Esophagus squamous epithelium (tissue), 5 donors: ENCODE measurements at regions not wholly inside any gene's neighbourhood (a gene's known extent, or its start where the extent isn't known, plus 50 kb on each side); places are given as distances from the start of the nearest gene placed in this dataset.

Source experiments
- DNase-seq: peaks from one replicate; lab custom pipeline; 2025; lab: John Stamatoyannopoulos, UW
- H3K27ac ChIP-seq, 4 donors: fragments of 200-600 bp; sonication (generic); one replicate each; pipeline ENCODE4 v1.5.1; 2016 to 2019; ENCODE audit warnings: mild to moderate bottlenecking in 1 of 4
- H3K27me3 ChIP-seq, 4 donors: fragments of 200-600 bp; sonication (generic); 1 replicate in 3 of 4; 2 replicates in 1 of 4; pipeline versions ENCODE4 v1.5.1 to v1.6.0; 2017 to 2021; ENCODE audit warnings: antibody characterized with exemption in 1 of 4
- H3K36me3 ChIP-seq, 3 donors: fragments of 200-600 bp; sonication (generic); one replicate each; pipeline ENCODE4 v1.5.1; 2016 to 2019
- H3K4me1 ChIP-seq, 3 donors: fragments of 200-600 bp; sonication (generic); one replicate each; pipeline ENCODE4 v1.5.1; 2017 to 2019
- H3K4me3 ChIP-seq, 4 donors: fragments of 200-600 bp; sonication (generic); 1 replicate in 3 of 4; 2 replicates in 1 of 4; pipeline ENCODE4 v1.5.1; 2016 to 2019; ENCODE audit warnings: mild to moderate bottlenecking in 2 of 4, moderate library complexity in 1 of 4
- H3K9me3 ChIP-seq, 3 donors: fragments of 200-600 bp; sonication (generic); one replicate each; pipeline ENCODE4 v1.5.1; 2016 to 2019
- POLR2A ChIP-seq, 4 donors: fragments of 450-650 bp; IDR thresholded peaks; one replicate each; pipeline ENCODE4 v1.6.1; 2017; ENCODE audit warnings: antibody characterized with exemption in 4 of 4, mild to moderate bottlenecking in 4 of 4, moderate library complexity in 3 of 4
- WGBS, 2 donors: methylation state at CpG; one replicate each; pipeline ENCODE4 v1.1.5; 2018; 5-methylcytosine and 5-hydroxymethylcytosine counted together
- intact Hi-C: fragments of 100-400 bp; cut with DNase I; formaldehyde crosslinking; loops from one replicate; pipeline ENCODE4 v1.15.0; 2022
- TF ChIP-seq, protein P1 (sequence below), 6 experiments: fragments of 450-650 bp in 4 of 6; fragments of 200-600 bp in 2 of 6; sonication (generic) in 2 of 6; IDR thresholded peaks; one replicate each; pipeline ENCODE4 v1.5.1; 2016 to 2019; ENCODE audit warnings: antibody characterized with exemption in 6 of 6, mild to moderate bottlenecking in 4 of 6, moderate library complexity in 4 of 6
- donor health status: DM: yes; HTN: yes; CAD: no.

DNA sequence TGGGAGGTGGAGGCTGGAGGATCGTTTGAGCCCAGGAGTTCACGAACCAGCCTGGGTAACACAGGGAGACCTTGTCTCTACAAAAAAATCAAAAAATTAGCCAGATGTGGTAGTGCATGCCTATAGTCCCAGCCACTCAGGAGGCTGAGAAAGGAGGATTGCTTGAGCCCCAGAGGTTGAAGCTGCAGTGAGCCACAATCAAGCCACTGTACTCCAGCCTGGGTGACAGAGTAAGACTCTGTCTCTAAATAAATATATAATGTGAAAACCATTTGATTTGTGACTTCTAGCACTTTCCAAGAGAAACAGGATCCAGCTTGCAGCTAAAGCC, 459.1 kb downstream of the SOX9 start:
- 50 to 54% methylated on average over 2 of the region's 2 CpGs for WGBS, 2 donors
- H3K4me3 ChIP-seq: no peak overlapping the region
- intact Hi-C loops: loop anchor here (10.0 kb wide), 1 partner anchor 125 kb away; no protein-coding TSS in a partner anchor
- no peaks in the 10 kb centered on the region for H3K27me3 ChIP-seq
- H3K9me3 ChIP-seq: no peaks in the 10 kb centered on the region
- DNase-seq: no peak
- TF ChIP-seq, protein P1, sequence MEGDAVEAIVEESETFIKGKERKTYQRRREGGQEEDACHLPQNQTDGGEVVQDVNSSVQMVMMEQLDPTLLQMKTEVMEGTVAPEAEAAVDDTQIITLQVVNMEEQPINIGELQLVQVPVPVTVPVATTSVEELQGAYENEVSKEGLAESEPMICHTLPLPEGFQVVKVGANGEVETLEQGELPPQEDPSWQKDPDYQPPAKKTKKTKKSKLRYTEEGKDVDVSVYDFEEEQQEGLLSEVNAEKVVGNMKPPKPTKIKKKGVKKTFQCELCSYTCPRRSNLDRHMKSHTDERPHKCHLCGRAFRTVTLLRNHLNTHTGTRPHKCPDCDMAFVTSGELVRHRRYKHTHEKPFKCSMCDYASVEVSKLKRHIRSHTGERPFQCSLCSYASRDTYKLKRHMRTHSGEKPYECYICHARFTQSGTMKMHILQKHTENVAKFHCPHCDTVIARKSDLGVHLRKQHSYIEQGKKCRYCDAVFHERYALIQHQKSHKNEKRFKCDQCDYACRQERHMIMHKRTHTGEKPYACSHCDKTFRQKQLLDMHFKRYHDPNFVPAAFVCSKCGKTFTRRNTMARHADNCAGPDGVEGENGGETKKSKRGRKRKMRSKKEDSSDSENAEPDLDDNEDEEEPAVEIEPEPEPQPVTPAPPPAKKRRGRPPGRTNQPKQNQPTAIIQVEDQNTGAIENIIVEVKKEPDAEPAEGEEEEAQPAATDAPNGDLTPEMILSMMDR (IDR thresholded peaks at IDR 0.05): no peak
- no peak for TF ChIP-seq POLR2A (IDR thresholded peaks at IDR 0.05)
- no peaks in the 10 kb centered on the region for H3K36me3 ChIP-seq
- peaks cover 0 to 23% (median 6%) of the 10 kb centered on the region in 3 donors for H3K4me1 ChIP-seq
- H3K27ac ChIP-seq: peak overlapping the region in 3 of 4 donors; percentile 57 to 72 (median 64)

DNA sequence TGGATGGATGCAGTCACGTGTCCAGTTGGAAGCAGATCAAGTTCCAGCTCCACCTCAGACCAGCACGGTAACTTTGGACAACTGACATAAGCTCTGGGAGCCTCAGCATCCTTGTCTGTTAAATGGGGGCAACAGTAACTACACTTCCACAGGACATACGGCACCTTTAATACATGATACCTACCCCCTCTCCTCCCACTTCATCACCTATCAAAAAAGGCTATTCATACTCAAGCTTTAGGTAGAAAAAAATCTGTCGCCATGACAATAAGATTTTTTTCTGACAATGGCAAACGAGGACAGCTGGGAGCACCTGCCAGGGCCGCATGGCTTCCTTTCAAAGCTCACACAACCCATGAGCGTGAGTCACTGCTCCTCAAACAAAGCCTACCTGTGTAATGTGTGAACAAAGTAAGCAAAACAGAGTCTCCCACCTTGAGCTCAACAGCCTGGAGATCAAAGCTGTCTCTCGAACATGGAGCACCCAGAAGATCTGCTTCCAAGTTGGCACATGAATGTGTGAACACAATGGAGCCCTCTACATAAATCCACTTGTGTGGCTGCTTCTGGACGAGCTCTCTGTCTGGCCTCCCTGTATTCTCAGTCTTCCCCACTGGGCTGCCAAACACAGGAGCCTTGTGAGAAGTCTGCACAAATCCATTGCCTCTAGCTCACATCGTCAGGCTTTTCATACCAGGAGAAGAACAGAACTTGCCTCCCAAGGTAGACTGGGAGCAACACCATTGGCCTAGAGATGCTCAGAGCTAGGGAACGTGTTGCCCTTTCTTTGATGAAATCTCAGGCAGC, 459.7 kb downstream of the SOX9 start:
- H3K27ac ChIP-seq: peak overlapping the region in 3 of 4 donors; percentile 57 to 72 (median 64)
- H3K9me3 ChIP-seq: no peaks in the 10 kb centered on the region
- no peaks in the 10 kb centered on the region for H3K27me3 ChIP-seq
- 24 to 30% methylated on average over 9 to 10 of the region's 11 CpGs for WGBS, 2 donors
- intact Hi-C loops: loop anchor here (10.0 kb wide), 1 partner anchor 124 kb away; no protein-coding TSS in a partner anchor
- H3K36me3 ChIP-seq: no peaks in the 10 kb centered on the region
- no peak overlapping the region for H3K4me3 ChIP-seq
- H3K4me1 ChIP-seq: peaks cover 0 to 23% (median 6%) of the 10 kb centered on the region in 3 donors
- no peak for DNase-seq
- TF ChIP-seq, protein P1 (IDR thresholded peaks at IDR 0.05): peak in 3 of 6 experiments; percentile 19 to 33 (median 20)
- TF ChIP-seq POLR2A (IDR thresholded peaks at IDR 0.05): no peak

DNA sequence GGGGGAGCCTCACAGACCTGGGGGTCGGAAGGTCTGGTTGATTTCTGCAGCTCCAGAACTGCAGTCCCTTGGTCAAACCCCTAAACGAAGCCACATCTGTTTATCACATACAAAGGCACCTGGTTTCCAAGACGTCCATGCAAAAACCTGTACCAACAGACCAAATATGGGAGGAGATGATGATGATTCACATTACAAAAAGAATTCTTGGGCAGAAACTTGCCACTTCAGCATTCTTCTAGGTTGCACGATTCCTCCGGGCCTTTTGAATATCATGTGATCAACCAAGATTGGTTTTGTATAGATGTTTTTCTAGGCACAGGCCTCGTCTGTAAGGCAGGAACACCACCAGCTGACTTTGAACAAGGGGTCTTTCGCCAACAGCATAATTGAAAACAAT, 466.3 kb downstream of the SOX9 start:
- Histone ChIP-seq H3K4me3 (no peak overlapping the region), H3K27ac (peak overlapping the region; percentile 71 to 87 (median 85)), H3K4me1 (peaks cover 10 to 58% (median 19%) of the 10 kb centered on the region in 3 donors), H3K9me3 (no peaks in the 10 kb centered on the region), H3K27me3 (peaks cover 0 to 15% (median 0%) of the 10 kb centered on the region in 4 donors), H3K36me3 (no peaks in the 10 kb centered on the region)
- intact Hi-C loops: loop anchor here (10.0 kb wide), 1 partner anchor 118 kb away; no protein-coding TSS in a partner anchor
- DNase-seq: no peak
- WGBS, 2 donors: 28 to 35% methylated on average over 6 to 7 of the region's 7 CpGs
- TF ChIP-seq, protein P1 (IDR thresholded peaks at IDR 0.05): no peak
- TF ChIP-seq POLR2A (IDR thresholded peaks at IDR 0.05): no peak

DNA sequence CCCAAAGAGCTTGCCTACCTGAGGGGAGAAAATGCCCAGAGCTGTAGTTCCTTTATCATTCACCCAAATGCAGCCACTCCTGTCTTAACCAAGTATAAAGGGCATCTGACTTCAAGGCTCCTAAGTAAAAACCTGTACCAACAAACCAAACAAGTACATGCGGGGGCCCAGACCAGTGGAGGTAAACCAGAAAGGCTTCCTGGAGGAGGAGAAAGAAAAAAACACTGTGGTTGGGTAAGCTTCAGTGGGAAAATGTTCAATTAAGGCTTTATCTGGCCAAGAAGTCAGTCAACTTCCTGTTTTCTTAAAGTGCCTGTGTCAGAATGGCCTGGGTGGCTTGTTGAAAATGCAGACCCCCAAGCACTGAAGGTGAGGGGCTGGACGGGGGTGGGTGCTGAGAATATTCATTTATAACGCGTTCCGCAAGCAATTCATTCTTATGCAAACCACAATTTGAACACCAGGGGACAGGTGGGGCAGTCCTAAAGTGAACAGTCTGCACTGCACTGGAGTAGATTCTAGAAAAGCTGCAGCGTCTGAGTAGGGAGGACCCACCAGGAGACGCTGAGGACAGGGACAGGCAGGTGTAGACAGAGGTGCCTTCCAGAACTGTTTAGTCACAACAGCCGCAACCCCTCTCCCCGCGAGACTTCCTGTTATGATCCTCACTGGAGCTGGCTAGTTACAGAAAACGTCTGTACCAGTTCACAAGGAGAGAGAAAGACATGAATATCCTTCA, 467.1 kb downstream of the SOX9 start:
- intact Hi-C loops: loop anchor here (10.0 kb wide), 1 partner anchor 117 kb away; no protein-coding TSS in a partner anchor
- no peaks in the 10 kb centered on the region for H3K36me3 ChIP-seq
- WGBS, 2 donors: 6 to 21% methylated on average over 11 of the region's 11 CpGs
- H3K27me3 ChIP-seq: peaks cover 0 to 23% (median 0%) of the 10 kb centered on the region in 4 donors
- TF ChIP-seq, protein P1 (IDR thresholded peaks at IDR 0.05): peak in 3 of 6 experiments; percentile 13 to 34 (median 15)
- TF ChIP-seq POLR2A (IDR thresholded peaks at IDR 0.05): no peak
- peaks cover 10 to 66% (median 19%) of the 10 kb centered on the region in 3 donors for H3K4me1 ChIP-seq
- H3K4me3 ChIP-seq: peak overlapping the region; percentile 21 to 80 (median 71)
- H3K9me3 ChIP-seq: no peaks in the 10 kb centered on the region
- peak overlapping the region; percentile 71 to 87 (median 85) for H3K27ac ChIP-seq
- DNase-seq: no peak
